Ascending aorta (tissue), 2 donors: ENCODE measurements at regions not wholly inside any gene's neighbourhood (a gene's known extent, or its start where the extent isn't known, plus 50 kb on each side); places are given as distances from the start of the nearest gene placed in this dataset.

Experiments used
- DNase-seq, 2 donors: peaks; one replicate each; pipeline ENCODE4 v3.0.0-alpha.2; 2019; ENCODE audit warnings: low spot score in 2 of 2
- H3K27ac ChIP-seq, 2 donors: fragments of 200-600 bp; sonication (generic); one replicate each; pipeline ENCODE4 v1.5.1; 2016 to 2017; ENCODE audit warnings: mild to moderate bottlenecking in 1 of 2
- H3K27me3 ChIP-seq: fragments of 200-600 bp; sonication (generic); one replicate; pipeline ENCODE4 v1.5.1; 2017
- H3K36me3 ChIP-seq, 2 donors: fragments of 200-600 bp; sonication (generic); one replicate each; pipeline ENCODE4 v1.5.1; 2016
- H3K4me1 ChIP-seq, 2 donors: fragments of 200-600 bp; sonication (generic); one replicate each; pipeline ENCODE4 v1.5.1; 2016 to 2017; ENCODE audit warnings: mild to moderate bottlenecking in 1 of 2
- H3K4me3 ChIP-seq, 2 donors: fragments of 200-600 bp; sonication (generic); one replicate each; pipeline ENCODE4 v1.5.1; 2016 to 2017; ENCODE audit warnings: mild to moderate bottlenecking in 1 of 2
- H3K9me3 ChIP-seq, 2 donors: fragments of 200-600 bp; sonication (generic); one replicate each; pipeline ENCODE4 v1.5.1; 2016
- intact Hi-C: fragments of 100-400 bp; cut with DNase I; formaldehyde crosslinking; loops from one replicate; pipeline ENCODE4 v1.15.1; 2023
- TF ChIP-seq, protein P1 (sequence below), 3 experiments: fragments of 200-600 bp in 2 of 3; fragments of 450-650 bp in 1 of 3; sonication (generic) in 2 of 3; IDR thresholded peaks; one replicate each; pipeline ENCODE4 v1.5.1; 2016 to 2019; ENCODE audit warnings: antibody characterized with exemption in 3 of 3, mild to moderate bottlenecking in 1 of 3, moderate library complexity in 1 of 3

- Histone ChIP-seq H3K9me3 (no peaks in the 10 kb centered on the region), H3K4me3 (no peak overlapping the region), H3K27ac (no peak overlapping the region), H3K27me3 (no peaks in the 10 kb centered on the region), H3K36me3 (no peaks in the 10 kb centered on the region), H3K4me1 (no peaks in the 10 kb centered on the region)
- TF ChIP-seq, protein P1, sequence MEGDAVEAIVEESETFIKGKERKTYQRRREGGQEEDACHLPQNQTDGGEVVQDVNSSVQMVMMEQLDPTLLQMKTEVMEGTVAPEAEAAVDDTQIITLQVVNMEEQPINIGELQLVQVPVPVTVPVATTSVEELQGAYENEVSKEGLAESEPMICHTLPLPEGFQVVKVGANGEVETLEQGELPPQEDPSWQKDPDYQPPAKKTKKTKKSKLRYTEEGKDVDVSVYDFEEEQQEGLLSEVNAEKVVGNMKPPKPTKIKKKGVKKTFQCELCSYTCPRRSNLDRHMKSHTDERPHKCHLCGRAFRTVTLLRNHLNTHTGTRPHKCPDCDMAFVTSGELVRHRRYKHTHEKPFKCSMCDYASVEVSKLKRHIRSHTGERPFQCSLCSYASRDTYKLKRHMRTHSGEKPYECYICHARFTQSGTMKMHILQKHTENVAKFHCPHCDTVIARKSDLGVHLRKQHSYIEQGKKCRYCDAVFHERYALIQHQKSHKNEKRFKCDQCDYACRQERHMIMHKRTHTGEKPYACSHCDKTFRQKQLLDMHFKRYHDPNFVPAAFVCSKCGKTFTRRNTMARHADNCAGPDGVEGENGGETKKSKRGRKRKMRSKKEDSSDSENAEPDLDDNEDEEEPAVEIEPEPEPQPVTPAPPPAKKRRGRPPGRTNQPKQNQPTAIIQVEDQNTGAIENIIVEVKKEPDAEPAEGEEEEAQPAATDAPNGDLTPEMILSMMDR (IDR thresholded peaks at IDR 0.05) = no peak
- intact Hi-C loops = no loop called here
- DNase-seq = no peak
Measured at GRCh38 chr18:4557502-4557901, 102.4 kb upstream of the DLGAP1 start.

DNA sequence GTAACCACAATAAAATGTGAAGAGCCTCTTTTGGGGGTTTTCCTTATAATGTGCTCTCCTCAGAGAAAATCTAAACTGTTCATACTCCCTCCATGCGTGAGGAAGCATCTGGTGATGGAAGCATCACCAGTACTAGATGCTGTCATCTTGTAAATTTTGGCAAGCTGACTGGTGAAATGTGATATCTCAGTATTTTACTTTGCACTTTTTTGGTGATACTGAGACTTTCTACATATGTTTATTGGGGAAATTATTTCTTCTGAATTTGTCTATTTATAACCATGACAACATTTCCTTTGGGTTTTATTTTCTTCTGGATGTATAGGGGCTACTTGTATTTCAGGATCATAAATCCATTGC, 95.9 kb upstream of the DLGAP1 start:
- DNase-seq = no peak
- no peaks in the 10 kb centered on the region for H3K27me3 ChIP-seq
- no peaks in the 10 kb centered on the region for H3K4me1 ChIP-seq
- TF ChIP-seq, protein P1 (IDR thresholded peaks at IDR 0.05) = no peak
- intact Hi-C loops = no loop called here
- H3K27ac ChIP-seq = no peak overlapping the region
- H3K4me3 ChIP-seq = no peak overlapping the region
- no peaks in the 10 kb centered on the region for H3K9me3 ChIP-seq
- H3K36me3 ChIP-seq = no peaks in the 10 kb centered on the region

DNA sequence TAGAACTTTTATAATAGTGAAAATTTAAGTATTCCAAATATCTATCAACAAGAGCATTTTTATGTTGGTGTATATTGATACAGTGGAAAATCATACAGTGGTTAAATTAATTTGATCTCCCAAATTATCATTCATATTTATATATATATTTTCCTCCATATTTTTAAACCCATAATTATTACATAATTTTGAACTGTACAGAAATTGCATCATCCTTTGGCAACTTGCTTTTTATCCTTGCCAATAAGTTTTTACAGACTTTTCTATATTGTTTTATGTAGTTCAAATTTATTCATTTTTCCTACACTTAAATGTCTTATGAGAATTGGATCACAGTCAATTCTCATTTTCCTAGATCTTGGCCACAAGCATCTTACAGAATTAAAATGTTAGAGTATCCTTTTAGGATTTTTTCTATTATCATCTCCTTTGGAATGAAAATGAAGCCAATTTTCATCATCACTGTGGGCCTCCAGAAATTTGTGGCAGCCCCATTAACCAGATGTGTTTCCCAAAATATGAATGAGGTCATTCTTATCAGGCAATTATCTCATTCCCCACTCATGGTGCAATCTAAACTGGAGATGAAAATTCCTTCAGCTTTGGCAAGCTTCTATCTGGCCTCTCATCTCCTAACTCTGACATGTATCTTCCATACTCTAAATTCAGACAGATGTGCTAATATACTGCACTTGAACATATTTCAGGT, 94.2 kb upstream of the DLGAP1 start:
- DNase-seq = no peak
- intact Hi-C loops = no loop called here
- Histone ChIP-seq H3K27ac (no peak overlapping the region), H3K27me3 (no peaks in the 10 kb centered on the region), H3K9me3 (no peaks in the 10 kb centered on the region), H3K4me1 (no peaks in the 10 kb centered on the region), H3K36me3 (no peaks in the 10 kb centered on the region), H3K4me3 (no peak overlapping the region)
- TF ChIP-seq, protein P1 (IDR thresholded peaks at IDR 0.05) = no peak

GRCh38 chr18:4547126-4547525, 92.0 kb upstream of the DLGAP1 start:
- Histone ChIP-seq H3K9me3 (no peaks in the 10 kb centered on the region), H3K36me3 (no peaks in the 10 kb centered on the region), H3K4me1 (no peaks in the 10 kb centered on the region), H3K4me3 (no peak overlapping the region), H3K27me3 (no peaks in the 10 kb centered on the region), H3K27ac (no peak overlapping the region)
- intact Hi-C loops = no loop called here
- TF ChIP-seq, protein P1 (IDR thresholded peaks at IDR 0.05) = no peak
- no peak for DNase-seq

GRCh38 chr18:4544142-4544541, 89.0 kb upstream of the DLGAP1 start:
- Histone ChIP-seq H3K27ac (no peak overlapping the region), H3K36me3 (no peaks in the 10 kb centered on the region), H3K27me3 (no peaks in the 10 kb centered on the region), H3K4me3 (no peak overlapping the region), H3K9me3 (peaks cover 0 to 2% of the 10 kb centered on the region in 2 donors), H3K4me1 (no peaks in the 10 kb centered on the region)
- intact Hi-C loops = no loop called here
- TF ChIP-seq, protein P1 (IDR thresholded peaks at IDR 0.05) = no peak
- DNase-seq = no peak

- Histone ChIP-seq H3K4me3 (no peak overlapping the region), H3K27ac (no peak overlapping the region), H3K36me3 (no peaks in the 10 kb centered on the region), H3K9me3 (peaks cover 0 to 6% of the 10 kb centered on the region in 2 donors), H3K4me1 (no peaks in the 10 kb centered on the region), H3K27me3 (no peaks in the 10 kb centered on the region)
- intact Hi-C loops = no loop called here
- TF ChIP-seq, protein P1 (IDR thresholded peaks at IDR 0.05) = no peak
- no peak for DNase-seq
Measured at GRCh38 chr18:4543711-4544110, 88.6 kb upstream of the DLGAP1 start.
